Neural progenitor cell (in vitro differentiated cells): ENCODE measurements at regions not wholly inside any gene's neighbourhood (a gene's known extent, or its start where the extent isn't known, plus 50 kb on each side); places are given as distances from the start of the nearest gene placed in this dataset.

ENCODE experiments used
- DNase-seq: peaks from one replicate; pipeline ENCODE4 v3.0.0-alpha.2; 2016; ENCODE audit warnings: low spot score
- H2AFZ ChIP-seq: fragments of 200-600 bp; sonication (generic); replicated peaks from 2 replicates; pipeline ENCODE4 v1.6.1; 2016; ENCODE audit warnings: antibody characterized with exemption
- H3F3A ChIP-seq: fragments of 200-600 bp; sonication (generic); 2 replicates; pipeline ENCODE4 v1.6.1; 2016; ENCODE audit warnings: antibody characterized with exemption, low read depth
- H3K27ac ChIP-seq: fragments of 200-600 bp; sonication (generic); 2 replicates; pipeline ENCODE4 v1.5.1; 2016; ENCODE audit warnings: mild to moderate bottlenecking
- H3K27me3 ChIP-seq: fragments of 200-600 bp; sonication (generic); 2 replicates; pipeline ENCODE4 v1.6.1; 2016; ENCODE audit warnings: mild to moderate bottlenecking, moderate library complexity
- H3K36me3 ChIP-seq: fragments of 200-600 bp; sonication (generic); 2 replicates; pipeline ENCODE4 v1.5.1; 2016
- H3K4me1 ChIP-seq: fragments of 200-600 bp; sonication (generic); 2 replicates; pipeline ENCODE4 v1.6.1; 2016; ENCODE audit warnings: mixed run types
- H3K4me2 ChIP-seq: fragments of 200-600 bp; sonication (generic); 2 replicates; pipeline ENCODE4 v1.6.1; 2016
- H3K4me3 ChIP-seq: fragments of 200-600 bp; sonication (generic); 2 replicates; pipeline ENCODE4 v1.5.1; 2016
- H3K79me2 ChIP-seq: fragments of 200-600 bp; sonication (generic); 2 replicates; pipeline ENCODE4 v1.6.1; 2016; ENCODE audit warnings: low read depth
- H3K9ac ChIP-seq: fragments of 200-600 bp; sonication (generic); 2 replicates; pipeline ENCODE4 v1.6.1; 2016
- H3K9me3 ChIP-seq: fragments of 200-600 bp; sonication (generic); 2 replicates; pipeline ENCODE4 v1.5.1; 2016; ENCODE audit warnings: low read depth
- H4K20me1 ChIP-seq: fragments of 200-600 bp; sonication (generic); 2 replicates; pipeline ENCODE4 v1.6.1; 2016; ENCODE audit warnings: low read depth
- H3K27ac Mint-ChIP-seq: 3 replicates; pipeline ENCODE4 v1.8.0; 2021; ENCODE audit warnings: mixed read lengths
- H3K27me3 Mint-ChIP-seq: 2 replicates; pipeline ENCODE4 v1.8.0; 2022; ENCODE audit warnings: low read depth, mild to moderate bottlenecking, inconsistent platforms, moderate library complexity, mixed read lengths; ENCODE audit not compliant: insufficient read depth
- H3K36me3 Mint-ChIP-seq: 3 replicates; pipeline ENCODE4 v1.8.0; 2021; ENCODE audit warnings: mixed read lengths
- H3K4me1 Mint-ChIP-seq: 3 replicates; pipeline ENCODE4 v1.8.0; 2021; ENCODE audit warnings: mixed read lengths
- H3K4me3 Mint-ChIP-seq: 3 replicates; pipeline ENCODE4 v1.8.0; 2021; ENCODE audit warnings: mild to moderate bottlenecking, moderate library complexity, mixed read lengths
- H3K9me3 Mint-ChIP-seq: 3 replicates; pipeline ENCODE4 v1.8.0; 2020; ENCODE audit warnings: mixed read lengths
- EZH2 ChIP-seq: fragments of 200-600 bp; sonication (generic); IDR thresholded peaks from 2 replicates; pipeline ENCODE4 v1.6.1; 2017; ENCODE audit warnings: antibody characterized with exemption, mild to moderate bottlenecking, moderate library complexity
- EZH2phosphoT487 ChIP-seq: fragments of 200-600 bp; sonication (generic); IDR thresholded peaks from 2 replicates; pipeline ENCODE4 v1.6.1; 2017; ENCODE audit warnings: antibody characterized with exemption
- TF ChIP-seq, protein P1 (sequence below): fragments of 200-600 bp; sonication (generic); IDR thresholded peaks from 2 replicates; pipeline ENCODE4 v1.5.1; 2017; ENCODE audit warnings: antibody characterized with exemption, mild to moderate bottlenecking

- H3F3A ChIP-seq = no peaks in the 10 kb centered on the region
- H3K4me1 Mint-ChIP-seq = peaks cover 3% of the 10 kb centered on the region
- H3K27me3 Mint-ChIP-seq = peaks cover 6% of the 10 kb centered on the region
- no peaks in the 10 kb centered on the region for H3K4me1 ChIP-seq
- H3K27ac Mint-ChIP-seq = no peak overlapping the region
- H3K4me3 ChIP-seq = no peak overlapping the region
- no peaks in the 10 kb centered on the region for H4K20me1 ChIP-seq
- TF ChIP-seq, protein P1, sequence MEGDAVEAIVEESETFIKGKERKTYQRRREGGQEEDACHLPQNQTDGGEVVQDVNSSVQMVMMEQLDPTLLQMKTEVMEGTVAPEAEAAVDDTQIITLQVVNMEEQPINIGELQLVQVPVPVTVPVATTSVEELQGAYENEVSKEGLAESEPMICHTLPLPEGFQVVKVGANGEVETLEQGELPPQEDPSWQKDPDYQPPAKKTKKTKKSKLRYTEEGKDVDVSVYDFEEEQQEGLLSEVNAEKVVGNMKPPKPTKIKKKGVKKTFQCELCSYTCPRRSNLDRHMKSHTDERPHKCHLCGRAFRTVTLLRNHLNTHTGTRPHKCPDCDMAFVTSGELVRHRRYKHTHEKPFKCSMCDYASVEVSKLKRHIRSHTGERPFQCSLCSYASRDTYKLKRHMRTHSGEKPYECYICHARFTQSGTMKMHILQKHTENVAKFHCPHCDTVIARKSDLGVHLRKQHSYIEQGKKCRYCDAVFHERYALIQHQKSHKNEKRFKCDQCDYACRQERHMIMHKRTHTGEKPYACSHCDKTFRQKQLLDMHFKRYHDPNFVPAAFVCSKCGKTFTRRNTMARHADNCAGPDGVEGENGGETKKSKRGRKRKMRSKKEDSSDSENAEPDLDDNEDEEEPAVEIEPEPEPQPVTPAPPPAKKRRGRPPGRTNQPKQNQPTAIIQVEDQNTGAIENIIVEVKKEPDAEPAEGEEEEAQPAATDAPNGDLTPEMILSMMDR = no peak
- TF ChIP-seq EZH2phosphoT487 (no peak), EZH2 (no peak)
- H3K4me2 ChIP-seq = no peak overlapping the region
- H3K36me3 Mint-ChIP-seq = no peaks in the 10 kb centered on the region
- H3K4me3 Mint-ChIP-seq = no peak overlapping the region
- H3K9ac ChIP-seq = no peak overlapping the region
- H3K27me3 ChIP-seq = no peaks in the 10 kb centered on the region
- DNase-seq = no peak
- H3K9me3 ChIP-seq = no peaks in the 10 kb centered on the region
- H3K79me2 ChIP-seq = no peaks in the 10 kb centered on the region
- H3K36me3 ChIP-seq = no peaks in the 10 kb centered on the region
- H3K9me3 Mint-ChIP-seq = no peaks in the 10 kb centered on the region
- H3K27ac ChIP-seq = no peak overlapping the region
- no peak overlapping the region for H2AFZ ChIP-seq
Measured at GRCh38 chr22:36086170-36086490, 57.5 kb upstream of the RBFOX2 start.

DNA sequence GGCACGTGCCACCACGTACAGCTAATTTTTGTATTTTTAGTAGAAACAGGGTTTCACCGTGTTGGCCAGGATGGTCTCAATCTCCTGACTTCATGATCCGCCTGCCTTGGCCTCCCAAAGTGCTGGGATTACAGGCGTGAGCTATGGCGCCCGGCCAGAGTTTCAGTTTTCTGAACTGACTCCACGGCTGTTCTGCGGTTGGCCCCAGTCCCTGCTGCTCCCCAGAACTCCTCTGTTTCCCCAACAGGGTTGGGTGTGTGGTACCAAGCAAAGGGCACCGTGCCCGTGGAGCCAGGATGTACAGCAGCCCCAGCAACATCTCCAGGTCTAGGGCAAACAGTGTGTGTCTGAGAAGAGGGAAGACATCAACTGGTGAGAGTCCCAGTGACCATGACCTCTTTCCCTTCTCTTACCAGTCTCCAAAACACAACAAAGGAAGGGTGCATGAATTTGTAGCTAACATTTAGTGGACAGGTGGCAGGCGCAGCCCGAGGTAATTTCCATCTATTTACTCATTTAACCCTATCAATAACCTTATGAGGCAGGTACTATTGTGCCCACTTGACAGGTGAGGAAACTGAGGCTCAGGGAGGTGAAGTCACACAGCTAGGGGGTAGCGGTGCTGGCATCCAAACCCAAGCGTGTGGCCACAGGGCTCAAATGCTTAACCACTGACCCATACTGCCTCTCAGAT is 57.0 kb upstream of the RBFOX2 start:
- H3K4me3 Mint-ChIP-seq = no peak overlapping the region
- H3K9me3 ChIP-seq = no peaks in the 10 kb centered on the region
- no peaks in the 10 kb centered on the region for H3K79me2 ChIP-seq
- no peaks in the 10 kb centered on the region for H3K36me3 Mint-ChIP-seq
- no peak overlapping the region for H3K4me2 ChIP-seq
- no peak overlapping the region for H3K27ac ChIP-seq
- no peak overlapping the region for H3K27ac Mint-ChIP-seq
- TF ChIP-seq EZH2 = no peak
- TF ChIP-seq, protein P1 = no peak
- no peak for TF ChIP-seq EZH2phosphoT487
- H3K36me3 ChIP-seq = no peaks in the 10 kb centered on the region
- no peaks in the 10 kb centered on the region for H3K4me1 ChIP-seq
- H3K4me3 ChIP-seq = no peak overlapping the region
- no peaks in the 10 kb centered on the region for H4K20me1 ChIP-seq
- no peak for DNase-seq
- H3K27me3 ChIP-seq = no peaks in the 10 kb centered on the region
- no peaks in the 10 kb centered on the region for H3F3A ChIP-seq
- H3K9me3 Mint-ChIP-seq = no peaks in the 10 kb centered on the region
- H3K27me3 Mint-ChIP-seq = peaks cover 6% of the 10 kb centered on the region
- peaks cover 5% of the 10 kb centered on the region for H3K4me1 Mint-ChIP-seq
- H2AFZ ChIP-seq = no peak overlapping the region
- H3K9ac ChIP-seq = no peak overlapping the region

GRCh38 chr22:36084717-36085116 is 56.1 kb upstream of the RBFOX2 start:
- Histone ChIP-seq H3K9me3 (no peaks in the 10 kb centered on the region), H3K27me3 (no peaks in the 10 kb centered on the region), H3K27ac (no peak overlapping the region), H3K36me3 (no peaks in the 10 kb centered on the region), H3K79me2 (no peaks in the 10 kb centered on the region), H3K4me2 (no peak overlapping the region), H4K20me1 (no peaks in the 10 kb centered on the region), H3K9ac (no peak overlapping the region), H3K4me3 (no peak overlapping the region), H3F3A (no peaks in the 10 kb centered on the region), H3K4me1 (no peaks in the 10 kb centered on the region), H2AFZ (no peak overlapping the region)
- Mint-ChIP-seq H3K9me3 (no peaks in the 10 kb centered on the region), H3K4me3 (no peak overlapping the region), H3K36me3 (no peaks in the 10 kb centered on the region), H3K27ac (no peak overlapping the region), H3K27me3 (peaks cover 6% of the 10 kb centered on the region), H3K4me1 (peaks cover 5% of the 10 kb centered on the region)
- TF ChIP-seq, protein P1 = no peak
- TF ChIP-seq EZH2 = no peak
- no peak for TF ChIP-seq EZH2phosphoT487
- DNase-seq = no peak
